ENCODE measurements at regions not wholly inside any gene's neighbourhood (a gene's known extent, or its start where the extent isn't known, plus 50 kb on each side); places are given as distances from the start of the nearest gene placed in this dataset.

- TF ChIP-seq SCRT2 (tag by site-specific recombination; IDR thresholded peaks at IDR 0.05): no peak
- no peak for TF ChIP-seq ZSCAN5A (tag by site-specific recombination; IDR thresholded peaks at IDR 0.05)
- TF ChIP-seq CTCF (tag by site-specific recombination; IDR thresholded peaks at IDR 0.05): no peak
- TF ChIP-seq BCL11B (tag by site-specific recombination; IDR thresholded peaks at IDR 0.05; ENCODE audit: low read depth): no peak
- TF ChIP-seq ELK4 (IDR thresholded peaks at IDR 0.05; ENCODE audit: borderline replicate concordance, low read depth, low read length): no peak
- TF ChIP-seq SP2 (tag by site-specific recombination; IDR thresholded peaks at IDR 0.05): no peak
- TF ChIP-seq FEZF1 (tag by site-specific recombination; IDR thresholded peaks at IDR 0.05): no peak
Observed at GRCh38 chr11:134678744-134679143, 266.7 kb upstream of the B3GAT1 start.

All from HEK293 (cell line).